Pancreas (tissue), 10 donors: ENCODE measurements at regions not wholly inside any gene's neighbourhood (a gene's known extent, or its start where the extent isn't known, plus 50 kb on each side); places are given as distances from the start of the nearest gene placed in this dataset.

Experiments
- ATAC-seq, 4 donors: fragments of 200-7000 bp; cut with Tn5 transposase; one replicate each; pipeline versions ENCODE4 v1.8.0 to v1.9.1; 2020; ENCODE audit warnings: mild to moderate bottlenecking in 4 of 4, moderate library complexity in 4 of 4
- DNase-seq, 6 donors: peaks; one replicate each; pipeline ENCODE4 v3.0.0-alpha.2; 2020
- FAIRE-seq: peaks from 2 replicates; lab custom pipeline; 2012; peaks lifted over from hg19 to GRCh38; lab: Jason Lieb, UNC
- H3K27ac ChIP-seq, 4 donors: fragments of 200-600 bp; sonication (generic); 1 replicate in 3 of 4; 2 replicates in 1 of 4; pipeline versions ENCODE4 v1.5.0 to v1.8.0; 2020
- H3K27me3 ChIP-seq, 4 donors: fragments of 200-600 bp; one replicate each; pipeline ENCODE4 v1.8.0; 2021
- H3K36me3 ChIP-seq, 3 donors: fragments of 200-600 bp; sonication (generic) in 1 of 3; one replicate each; pipeline versions ENCODE4 v1.5.0 to v1.8.0; 2020 to 2021
- H3K4me1 ChIP-seq, 3 donors: fragments of 200-600 bp; one replicate each; pipeline ENCODE4 v1.8.0; 2021
- H3K4me3 ChIP-seq, 4 donors: fragments of 200-600 bp; sonication (generic) in 2 of 4; one replicate each; pipeline versions ENCODE4 v1.5.0 to v1.8.0; 2020 to 2021
- H3K9me3 ChIP-seq, 4 donors: fragments of 200-600 bp; one replicate each; pipeline ENCODE4 v1.8.0; 2021
- WGBS, 2 donors: extraction: QIAGEN DNeasy Blood & Tissue Kit; methylation state at CpG; one replicate each; pipeline ENCODE4 v1.1.7; 2013; 5-methylcytosine and 5-hydroxymethylcytosine counted together
- intact Hi-C, 3 donors: fragments of 100-400 bp; cut with DNase I; formaldehyde crosslinking; loops; one replicate each; pipeline versions ENCODE4 v1.11.1 to v1.14.2; 2022
- TF ChIP-seq, protein P1 (sequence below), 4 donors: fragments of 200-600 bp; sonication (generic) in 3 of 4; IDR thresholded peaks; one replicate each; pipeline versions ENCODE4 v1.5.0 to v1.8.0; 2021; ENCODE audit warnings: antibody characterized with exemption in 4 of 4
- donor health status: healthy with polysubstance abuse.
- donor health status: DM: no; HTN: no; CAD: no; lungs with moderate emphysema.
- donor health status: DM: no; HTN: no; CAD: no.
- donor health status: control.
- donor health status: control.
- donor health status: Bipolar disorder and iron deficiency.
- donor health status: DM: yes; HTN: yes; CAD: no.
- donor health status: DM: no; HTN: no; CAD: no.
- donor health status: DM: no; HTN: no; CAD: no.
- donor health status: DM: yes; HTN: yes; CAD: no.

DNA sequence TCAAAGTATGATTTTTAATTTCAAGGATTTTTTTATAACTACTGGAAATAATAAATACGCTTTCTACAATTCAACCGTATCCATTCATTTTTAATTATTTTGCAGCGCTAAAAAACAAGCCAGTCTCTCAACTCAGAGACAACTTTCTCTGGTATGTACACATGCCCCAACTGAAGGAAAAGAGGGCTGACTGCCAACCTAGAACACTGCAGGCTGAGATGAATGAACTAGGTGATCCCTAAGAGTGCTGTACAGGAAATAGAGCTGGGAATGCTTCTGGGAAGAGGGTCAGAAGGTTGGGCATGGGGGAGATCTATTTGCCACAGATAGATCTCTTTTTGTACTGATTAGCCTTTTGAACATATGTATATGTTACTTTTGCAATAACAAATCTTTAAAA, 460.1 kb downstream of the NR4A2 start:
- H3K27me3 ChIP-seq = no peaks in the 10 kb centered on the region
- intact Hi-C loops = no loop called here
- TF ChIP-seq, protein P1, sequence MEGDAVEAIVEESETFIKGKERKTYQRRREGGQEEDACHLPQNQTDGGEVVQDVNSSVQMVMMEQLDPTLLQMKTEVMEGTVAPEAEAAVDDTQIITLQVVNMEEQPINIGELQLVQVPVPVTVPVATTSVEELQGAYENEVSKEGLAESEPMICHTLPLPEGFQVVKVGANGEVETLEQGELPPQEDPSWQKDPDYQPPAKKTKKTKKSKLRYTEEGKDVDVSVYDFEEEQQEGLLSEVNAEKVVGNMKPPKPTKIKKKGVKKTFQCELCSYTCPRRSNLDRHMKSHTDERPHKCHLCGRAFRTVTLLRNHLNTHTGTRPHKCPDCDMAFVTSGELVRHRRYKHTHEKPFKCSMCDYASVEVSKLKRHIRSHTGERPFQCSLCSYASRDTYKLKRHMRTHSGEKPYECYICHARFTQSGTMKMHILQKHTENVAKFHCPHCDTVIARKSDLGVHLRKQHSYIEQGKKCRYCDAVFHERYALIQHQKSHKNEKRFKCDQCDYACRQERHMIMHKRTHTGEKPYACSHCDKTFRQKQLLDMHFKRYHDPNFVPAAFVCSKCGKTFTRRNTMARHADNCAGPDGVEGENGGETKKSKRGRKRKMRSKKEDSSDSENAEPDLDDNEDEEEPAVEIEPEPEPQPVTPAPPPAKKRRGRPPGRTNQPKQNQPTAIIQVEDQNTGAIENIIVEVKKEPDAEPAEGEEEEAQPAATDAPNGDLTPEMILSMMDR (IDR thresholded peaks at IDR 0.05) = no peak
- FAIRE-seq (no peak), DNase-seq (no peak), ATAC-seq (no peak)
- no peaks in the 10 kb centered on the region for H3K36me3 ChIP-seq
- H3K27ac ChIP-seq = no peak overlapping the region
- no peaks in the 10 kb centered on the region for H3K4me1 ChIP-seq
- no peaks in the 10 kb centered on the region for H3K9me3 ChIP-seq
- H3K4me3 ChIP-seq = no peak overlapping the region
- WGBS, 2 donors = 87 to 90% methylated on average over 3 of the region's 3 CpGs

- Histone ChIP-seq H3K9me3 (no peaks in the 10 kb centered on the region), H3K4me3 (no peak overlapping the region), H3K36me3 (no peaks in the 10 kb centered on the region), H3K4me1 (no peaks in the 10 kb centered on the region), H3K27me3 (no peaks in the 10 kb centered on the region), H3K27ac (no peak overlapping the region)
- no peak for DNase-seq
- intact Hi-C loops = no loop called here
- no peak for ATAC-seq
- TF ChIP-seq, protein P1 (IDR thresholded peaks at IDR 0.05) = no peak
- FAIRE-seq = no peak
- 50 to 64% methylated on average over 4 of the region's 4 CpGs for WGBS, 2 donors
These were observed 460.6 kb downstream of the NR4A2 start for GRCh38 chr2:155871940-155872339.

GRCh38 chr2:155867564-155867963, 465.0 kb downstream of the NR4A2 start:
- H3K9me3 ChIP-seq = no peaks in the 10 kb centered on the region
- DNase-seq (no peak), FAIRE-seq (no peak), ATAC-seq (no peak)
- WGBS, 2 donors = 48 to 60% methylated on average over 3 of the region's 3 CpGs
- no peak overlapping the region for H3K27ac ChIP-seq
- intact Hi-C loops = no loop called here
- TF ChIP-seq, protein P1 (IDR thresholded peaks at IDR 0.05) = no peak
- H3K36me3 ChIP-seq = no peaks in the 10 kb centered on the region
- H3K4me1 ChIP-seq = no peaks in the 10 kb centered on the region
- H3K4me3 ChIP-seq = no peak overlapping the region
- H3K27me3 ChIP-seq = no peaks in the 10 kb centered on the region

DNA sequence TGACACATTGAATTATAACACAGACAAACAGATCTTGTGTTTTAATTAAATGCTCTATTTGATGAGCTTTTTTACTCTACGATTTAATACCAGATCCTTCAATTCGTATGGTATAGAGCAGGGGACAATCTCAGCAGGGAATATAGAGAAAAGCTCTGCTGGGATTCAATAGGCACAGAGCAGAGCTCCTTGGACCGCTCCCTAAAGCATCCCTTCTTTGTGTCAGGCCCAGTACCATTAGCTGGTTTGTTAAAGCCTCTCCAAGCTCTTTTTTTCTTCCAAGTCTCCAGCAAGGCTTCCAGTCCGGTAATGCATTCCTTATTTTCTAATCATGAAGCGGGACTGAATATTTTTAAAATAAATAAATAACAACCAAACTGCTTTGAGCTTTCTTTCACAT, 466.0 kb downstream of the NR4A2 start:
- H3K27ac ChIP-seq = no peak overlapping the region
- intact Hi-C loops = no loop called here
- no peaks in the 10 kb centered on the region for H3K27me3 ChIP-seq
- H3K4me1 ChIP-seq = no peaks in the 10 kb centered on the region
- H3K9me3 ChIP-seq = no peaks in the 10 kb centered on the region
- ATAC-seq (no peak), DNase-seq (no peak), FAIRE-seq (no peak)
- TF ChIP-seq, protein P1 (IDR thresholded peaks at IDR 0.05) = no peak
- H3K36me3 ChIP-seq = no peaks in the 10 kb centered on the region
- no peak overlapping the region for H3K4me3 ChIP-seq
- WGBS, 2 donors = 68 to 70% methylated on average over 5 of the region's 5 CpGs

DNA sequence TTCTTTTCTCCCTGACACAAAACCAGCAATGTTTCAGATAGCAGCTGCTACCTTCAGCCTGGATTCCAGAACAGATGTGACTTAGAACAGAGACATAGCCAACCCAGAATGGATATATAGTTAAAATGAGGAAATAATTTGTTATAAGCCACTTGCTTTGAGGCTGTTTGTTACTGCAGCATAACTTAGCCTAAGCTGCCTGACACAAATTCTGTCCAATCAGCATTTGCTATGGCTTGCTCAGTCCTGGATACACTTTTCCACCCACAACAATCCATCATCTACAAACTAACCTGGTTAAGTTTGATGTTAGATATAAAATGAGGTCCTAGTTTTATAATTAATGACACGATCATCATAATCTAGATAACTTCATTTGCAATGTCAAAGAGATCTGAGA, 480.4 kb downstream of the NR4A2 start:
- FAIRE-seq (no peak), DNase-seq (no peak), ATAC-seq (no peak)
- H3K4me1 ChIP-seq = no peaks in the 10 kb centered on the region
- intact Hi-C loops = no loop called here
- TF ChIP-seq, protein P1 (IDR thresholded peaks at IDR 0.05) = no peak
- no peaks in the 10 kb centered on the region for H3K27me3 ChIP-seq
- no peaks in the 10 kb centered on the region for H3K36me3 ChIP-seq
- H3K27ac ChIP-seq = no peak overlapping the region
- H3K4me3 ChIP-seq = no peak overlapping the region
- WGBS, 2 donors = 49 to 65% methylated on average over 1 of the region's 1 CpG
- no peaks in the 10 kb centered on the region for H3K9me3 ChIP-seq
